ENCODE measurements at regions not wholly inside any gene's neighbourhood (a gene's known extent, or its start where the extent isn't known, plus 50 kb on each side); places are given as distances from the start of the nearest gene placed in this dataset.

- ChIA-PET POLR2A (ENCODE audit: partially characterized antibody) (interaction anchor here (1.1 kb wide), 1 partner anchor 137 kb away, joined by 3 read pairs; no protein-coding TSS in a partner anchor), CTCF (ENCODE audit: partially characterized antibody) (interaction anchor here (1.1 kb wide), 1 partner anchor 72 kb away, joined by 3 read pairs; no protein-coding TSS in a partner anchor)
- no peak overlapping the region for H3K56ac ChIP-seq (replicated peaks; ENCODE audit: insufficient read length, low read depth, low read length)
- peaks cover 3 to 19% (median 11%) of the 10 kb centered on the region in 4 experiments; a peak in 6 of 7 replicates for H3K4me1 ChIP-seq (replicated peaks in 1 of 4; ENCODE audit: control insufficient read depth in 3 of 4, insufficient read depth in 4 of 4, low read length in 3 of 4)
- peak overlapping the region; percentile 62; the same call in 1 of the 2 replicates for H2BK5ac ChIP-seq (ENCODE audit: low read depth, low read length)
- no peak for FAIRE-seq
- H3K18ac ChIP-seq (ENCODE audit: extremely low read depth, low read length) = no peak overlapping the region
- no peaks in the 10 kb centered on the region for H3K27me3 ChIP-seq (replicated peaks in 1 of 4; ENCODE audit: control insufficient read depth in 3 of 4, extremely low read depth in 1 of 4, insufficient read depth in 3 of 4, low read length in 3 of 4)
- peak overlapping the region; percentile 87; the same call in 1 of the 2 replicates for H2BK20ac ChIP-seq (ENCODE audit: low read length)
- H3K9ac ChIP-seq (replicated peaks in 1 of 4; ENCODE audit: extremely low read depth in 1 of 4, low read depth in 3 of 4, low read length in 3 of 4) = no peak overlapping the region
- H3K36me3 ChIP-seq (ENCODE audit: control insufficient read depth in 2 of 4, insufficient read depth in 4 of 4, low read length in 3 of 4) = no peaks in the 10 kb centered on the region; a peak in 1 of 8 replicates
- no peaks in the 10 kb centered on the region for H4K20me1 ChIP-seq (replicated peaks in 1 of 2; ENCODE audit: control insufficient read depth in 1 of 2, insufficient read depth in 2 of 2, low read length in 2 of 2)
- H2AFZ ChIP-seq (ENCODE audit: low read length) = no peak overlapping the region
- peak overlapping the region in 1 of 4 experiments; percentile 16; a peak in 1 of 8 replicates for H3K4me3 ChIP-seq (ENCODE audit: extremely low read depth in 1 of 4, insufficient read depth in 2 of 4, low read depth in 3 of 4, low read length in 4 of 4)
- H4K8ac ChIP-seq (ENCODE audit: extremely low read depth, insufficient read depth, low read length) = no peak overlapping the region
- H3K23ac ChIP-seq (ENCODE audit: insufficient read length) = no peak overlapping the region
- DNase-seq (ENCODE audit: low read depth in 1 of 2, low spot score in 2 of 2) = no peak
- no peak overlapping the region for H4K91ac ChIP-seq (replicated peaks; ENCODE audit: insufficient read length, low read length)
- 90% methylated on average over 1 of the region's 1 CpG; no CpG with 5 or more reads in 1 of the 2 experiments for WGBS, 2 experiments (ENCODE audit: extremely low coverage in 1 of 2, insufficient coverage in 1 of 2, insufficient read length in 1 of 2, insufficient replicate concordance in 2 of 2, low coverage in 1 of 2, low lambda C conversion rate in 2 of 2, missing lambda C conversion rate in 1 of 2)
- H2BK15ac ChIP-seq (ENCODE audit: low read length) = no peak overlapping the region
- no peak overlapping the region for H2BK120ac ChIP-seq (replicated peaks; ENCODE audit: low read depth, low read length)
- no peaks in the 10 kb centered on the region for H3K9me3 ChIP-seq (ENCODE audit: insufficient read depth in 2 of 2, low read depth in 1 of 2, low read length in 1 of 2)
- no peak overlapping the region for H3K4ac ChIP-seq (replicated peaks; ENCODE audit: insufficient read length, low read depth, low read length)
- peak overlapping the region; percentile 20; the same call in 1 of the 2 replicates for H2BK12ac ChIP-seq (ENCODE audit: low read depth, low read length)
- no peaks in the 10 kb centered on the region for H3K79me2 ChIP-seq (ENCODE audit: control insufficient read depth in 1 of 2, insufficient read depth in 2 of 2, low read length in 2 of 2)
- no peaks in the 10 kb centered on the region for H3K79me1 ChIP-seq (ENCODE audit: low read depth, low read length)
- no peak overlapping the region for H2AK5ac ChIP-seq (ENCODE audit: low read depth, low read length)
- no peak overlapping the region for H4K5ac ChIP-seq (ENCODE audit: insufficient read length, low read depth, low read length)
- peak overlapping the region; percentile 38 to 48; a peak in 2 of 4 replicates for H3K4me2 ChIP-seq (ENCODE audit: insufficient read depth in 1 of 2, low read depth in 2 of 2, low read length in 2 of 2)
- no peak overlapping the region for H3K14ac ChIP-seq (ENCODE audit: insufficient read length)
- H3K23me2 ChIP-seq (ENCODE audit: low read depth, low read length) = no peaks in the 10 kb centered on the region
- H3K27ac ChIP-seq (ENCODE audit: low read depth, low read length) = no peak overlapping the region
- TF ChIP-seq TBP (IDR thresholded peaks at IDR 0.05; ENCODE audit: low read depth, low read length) (no peak), CHD2 (IDR thresholded peaks at IDR 0.05; ENCODE audit: low read length) (no peak), CBX5 (IDR thresholded peaks at IDR 0.05; ENCODE audit: low read depth, low read length) (no peak), KDM5A (IDR thresholded peaks at IDR 0.05; ENCODE audit: low read length) (no peak), CTBP2 (IDR thresholded peaks at IDR 0.05; ENCODE audit: borderline replicate concordance, insufficient read depth, insufficient read length, low read length) (no peak), EGR1 (IDR thresholded peaks at IDR 0.05; ENCODE audit: borderline replicate concordance, low read depth, low read length) (no peak), FOSL1 (IDR thresholded peaks at IDR 0.05; ENCODE audit: insufficient read depth, low read depth, low read length) (no peak), RAD21 (IDR thresholded peaks at IDR 0.05 in 1 of 2, conservative IDR thresholded peaks at IDR 0.05 in 1 of 2; ENCODE audit: low read depth in 2 of 2, low read length in 2 of 2) (no peak), TAF1 (IDR thresholded peaks at IDR 0.05; ENCODE audit: low read depth, low read length) (no peak), EZH2 (IDR thresholded peaks at IDR 0.05; ENCODE audit: low read depth, low read length, severe bottlenecking) (no peak), CHD1 (IDR thresholded peaks at IDR 0.05; ENCODE audit: low read depth, low read length) (no peak), USF2 (IDR thresholded peaks at IDR 0.05; ENCODE audit: low read length) (no peak), NRF1 (IDR thresholded peaks at IDR 0.05; ENCODE audit: low read depth, low read length) (no peak)
These were observed 175.8 kb upstream of the NFIA start for GRCh38 chr1:60906526-60906925.
